Endothelial cell of umbilical vein (primary cell): ENCODE measurements at regions not wholly inside any gene's neighbourhood (a gene's known extent, or its start where the extent isn't known, plus 50 kb on each side); places are given as distances from the start of the nearest gene placed in this dataset.

ENCODE experiments used
- BruUV-seq: library from RNA; stranded (reverse); fragments of 400-500 nt; replicated peaks from 2 replicates; lab custom pipeline; 2021; lab: Mats Ljungman, UMichigan
- CTCF ChIA-PET: fragments of 300-600, 350-600 bp; sonication (Branson Sonifier 250); formaldehyde crosslinking; loops from one replicate; lab custom pipeline; 2021; ENCODE audit warnings: antibody characterized with exemption, inconsistent platforms; lab: Charles Lee
- POLR2A ChIA-PET: fragments of 300-600, 350-600 bp; sonication (Branson Sonifier 250); formaldehyde crosslinking; loops from one replicate; lab custom pipeline; 2021; ENCODE audit warnings: antibody characterized with exemption, inconsistent platforms; lab: Charles Lee
- DNase-seq: peaks from one replicate; pipeline ENCODE4 v3.0.0-alpha.2; 2011; ENCODE audit warnings: low read depth, low spot score
- FAIRE-seq: peaks from 2 replicates; lab custom pipeline; 2011; peaks lifted over from hg19 to GRCh38; lab: Jason Lieb, UNC
- H2AFZ ChIP-seq: 2 replicates; pipeline ENCODE4 v1.6.0; 2012; ENCODE audit warnings: low read depth, low read length, control low read depth, inconsistent platforms
- H3K27ac ChIP-seq: 2 replicates; pipeline ENCODE4 v1.5.1; 2011; ENCODE audit warnings: low read depth, mild to moderate bottlenecking, control low read depth, low read length, moderate library complexity; ENCODE audit not compliant: insufficient read depth
- H3K27me3 ChIP-seq, 2 experiments: 2 replicates each; pipeline versions ENCODE4 v1.6.0 to v1.6.1; 2011; ENCODE audit warnings: low read length in 2 of 2, mixed read lengths in 1 of 2; ENCODE audit not compliant: control insufficient read depth in 2 of 2, insufficient read depth in 2 of 2
- H3K36me3 ChIP-seq, 2 experiments: 2 replicates in 1 of 2; 3 replicates in 1 of 2; pipeline ENCODE4 v1.5.1; 2011; ENCODE audit warnings: low read length in 2 of 2, mild to moderate bottlenecking in 1 of 2, moderate library complexity in 1 of 2; ENCODE audit not compliant: control insufficient read depth in 2 of 2, insufficient read depth in 2 of 2; ENCODE audit errors: extremely low read depth in 1 of 2
- H3K4me1 ChIP-seq: 3 replicates; pipeline ENCODE4 v1.5.1; 2011; ENCODE audit warnings: mild to moderate bottlenecking, low read length; ENCODE audit not compliant: control insufficient read depth, insufficient read depth; ENCODE audit errors: extremely low read depth
- H3K4me2 ChIP-seq: 2 replicates; pipeline ENCODE4 v1.6.1; 2011; ENCODE audit warnings: low read length, control low read depth, mixed read lengths; ENCODE audit not compliant: insufficient read depth
- H3K4me3 ChIP-seq, 3 experiments: fragments of 200-600 bp in 1 of 3; sonication (generic), shearing (Covaris generic) in 1 of 3; replicated peaks in 1 of 3; 2 replicates each; pipeline ENCODE4 v1.5.1; 2011 to 2016; ENCODE audit warnings: control low read depth in 3 of 3, low read length in 3 of 3, mild to moderate bottlenecking in 2 of 3, inconsistent platforms in 1 of 3, low read depth in 1 of 3, moderate library complexity in 1 of 3; ENCODE audit not compliant: insufficient read depth in 1 of 3
- H3K79me2 ChIP-seq: 2 replicates; pipeline ENCODE4 v1.6.0; 2012; ENCODE audit warnings: low read length, inconsistent platforms; ENCODE audit not compliant: control insufficient read depth, insufficient read depth
- H3K9ac ChIP-seq: replicated peaks from 2 replicates; pipeline ENCODE3; 2011; ENCODE audit warnings: low read length, control low read depth; ENCODE audit not compliant: insufficient read depth; ENCODE audit errors: extremely low read depth
- H3K9me1 ChIP-seq: replicated peaks from 3 replicates; pipeline ENCODE4 v1.6.0; 2011; ENCODE audit warnings: mild to moderate bottlenecking, low read length; ENCODE audit not compliant: control insufficient read depth, insufficient read depth; ENCODE audit errors: extremely low read depth
- H3K9me3 ChIP-seq: replicated peaks from 2 replicates; pipeline ENCODE4 v1.5.1; 2012; ENCODE audit warnings: low read length, inconsistent platforms; ENCODE audit not compliant: control insufficient read depth, insufficient read depth
- H4K20me1 ChIP-seq: replicated peaks from 2 replicates; pipeline ENCODE3; 2011; ENCODE audit warnings: mild to moderate bottlenecking, low read length; ENCODE audit not compliant: control insufficient read depth, insufficient read depth; ENCODE audit errors: extremely low read depth
- CTCF ChIP-seq, 2 donors: IDR thresholded peaks; 1 replicate in 1 of 2; 2 replicates in 1 of 2; pipeline ENCODE4 v1.5.1; 2011; ENCODE audit warnings: low read length in 2 of 2, mild to moderate bottlenecking in 2 of 2, moderate library complexity in 2 of 2, control low read depth in 1 of 2, inconsistent platforms in 1 of 2, low read depth in 1 of 2; ENCODE audit not compliant: insufficient read depth in 1 of 2; ENCODE audit errors: extremely low read depth in 1 of 2
- EZH2 ChIP-seq: IDR thresholded peaks from 2 replicates; pipeline ENCODE4 v1.6.1; 2012; ENCODE audit warnings: borderline replicate concordance, low read depth, mild to moderate bottlenecking, moderate library complexity, low read length, inconsistent platforms; ENCODE audit not compliant: severe bottlenecking
- FOS ChIP-seq: IDR thresholded peaks from 2 replicates; pipeline ENCODE4 v1.6.1; 2011; ENCODE audit warnings: mild to moderate bottlenecking, low read length, moderate library complexity, borderline replicate concordance; ENCODE audit not compliant: insufficient read depth
- GATA2 ChIP-seq: IDR thresholded peaks from 2 replicates; pipeline ENCODE4 v1.7.0; 2011; ENCODE audit warnings: low read depth, mild to moderate bottlenecking, moderate library complexity, mixed read lengths, low read length; ENCODE audit not compliant: insufficient read length, insufficient read depth
- MYC ChIP-seq: IDR thresholded peaks from one replicate; pipeline ENCODE4 v1.6.1; 2011; ENCODE audit warnings: mild to moderate bottlenecking, low read depth, low read length
- dilution Hi-C: fragments of 300-500 bp; cut with MboI; formaldehyde crosslinking; loops from one replicate; pipeline ENCODE4 v1.15.0; 2019; ENCODE audit warnings: low sequenced_read_pairs; ENCODE audit not compliant: extremely low pct_ligation_motif_present
- intact Hi-C: fragments of 100-400 bp; cut with micrococcal nuclease; formaldehyde crosslinking; loops from one replicate; pipeline ENCODE4 v1.10.0; 2022

- H3K27ac ChIP-seq = no peak overlapping the region
- H3K9ac ChIP-seq = no peak overlapping the region
- H3K79me2 ChIP-seq = no peaks in the 10 kb centered on the region
- H3K27me3 ChIP-seq = no peaks in the 10 kb centered on the region
- intact Hi-C loops = loop anchor here (10.0 kb wide), 1 partner anchor 499 kb away; no protein-coding TSS in a partner anchor
- no peaks in the 10 kb centered on the region for H3K36me3 ChIP-seq
- H4K20me1 ChIP-seq = no peaks in the 10 kb centered on the region
- ChIA-PET CTCF (no interaction called here), POLR2A (no interaction called here)
- no peaks in the 10 kb centered on the region for H3K9me3 ChIP-seq
- H2AFZ ChIP-seq = no peak overlapping the region
- TF ChIP-seq GATA2 = no peak
- TF ChIP-seq EZH2 = no peak
- no peak for TF ChIP-seq FOS
- no peak for TF ChIP-seq CTCF (IDR thresholded peaks at IDR 0.05; ENCODE audit: extremely low read depth in 1 of 2, insufficient read depth in 1 of 2, low read depth in 1 of 2, low read length in 2 of 2)
- no peak for TF ChIP-seq MYC
- H3K4me3 ChIP-seq = no peak overlapping the region
- H3K4me1 ChIP-seq = no peaks in the 10 kb centered on the region
- FAIRE-seq (no peak), DNase-seq (no peak)
- no peaks in the 10 kb centered on the region for H3K9me1 ChIP-seq
- no TSS peak for BruUV-seq
- dilution Hi-C loops = no loop called here
- no peak overlapping the region for H3K4me2 ChIP-seq
Observed at GRCh38 chr6:14713966-14714631, 531.8 kb upstream of the JARID2 start.
